ENCODE measurements at regions not wholly inside any gene's neighbourhood (a gene's known extent, or its start where the extent isn't known, plus 50 kb on each side); places are given as distances from the start of the nearest gene placed in this dataset.

DNA sequence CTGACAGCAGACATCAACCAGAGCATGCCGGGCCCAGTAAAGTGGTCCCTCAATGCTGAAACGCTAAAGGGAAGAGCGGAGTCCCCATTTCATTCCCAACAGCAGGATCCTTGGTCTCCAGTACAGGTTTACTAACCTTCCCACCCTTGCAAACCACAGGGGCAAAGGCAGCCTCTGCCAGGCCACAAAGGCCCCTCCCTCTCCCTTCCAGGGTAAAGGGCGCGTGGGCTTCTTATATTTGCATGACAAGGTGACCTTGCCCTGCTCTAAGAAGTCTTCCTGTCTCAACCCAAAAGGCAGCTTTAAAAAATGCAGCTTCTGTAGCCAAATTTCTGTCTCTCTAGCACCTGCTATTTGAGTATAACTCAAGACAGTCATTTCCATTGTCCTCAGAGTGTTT lies 131.5 kb upstream of the PTCH1 start:
- TF ChIP-seq, protein P1, sequence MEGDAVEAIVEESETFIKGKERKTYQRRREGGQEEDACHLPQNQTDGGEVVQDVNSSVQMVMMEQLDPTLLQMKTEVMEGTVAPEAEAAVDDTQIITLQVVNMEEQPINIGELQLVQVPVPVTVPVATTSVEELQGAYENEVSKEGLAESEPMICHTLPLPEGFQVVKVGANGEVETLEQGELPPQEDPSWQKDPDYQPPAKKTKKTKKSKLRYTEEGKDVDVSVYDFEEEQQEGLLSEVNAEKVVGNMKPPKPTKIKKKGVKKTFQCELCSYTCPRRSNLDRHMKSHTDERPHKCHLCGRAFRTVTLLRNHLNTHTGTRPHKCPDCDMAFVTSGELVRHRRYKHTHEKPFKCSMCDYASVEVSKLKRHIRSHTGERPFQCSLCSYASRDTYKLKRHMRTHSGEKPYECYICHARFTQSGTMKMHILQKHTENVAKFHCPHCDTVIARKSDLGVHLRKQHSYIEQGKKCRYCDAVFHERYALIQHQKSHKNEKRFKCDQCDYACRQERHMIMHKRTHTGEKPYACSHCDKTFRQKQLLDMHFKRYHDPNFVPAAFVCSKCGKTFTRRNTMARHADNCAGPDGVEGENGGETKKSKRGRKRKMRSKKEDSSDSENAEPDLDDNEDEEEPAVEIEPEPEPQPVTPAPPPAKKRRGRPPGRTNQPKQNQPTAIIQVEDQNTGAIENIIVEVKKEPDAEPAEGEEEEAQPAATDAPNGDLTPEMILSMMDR (conservative IDR thresholded peaks at IDR 0.05; ENCODE audit: low read depth, low read length) = no peak

DNA sequence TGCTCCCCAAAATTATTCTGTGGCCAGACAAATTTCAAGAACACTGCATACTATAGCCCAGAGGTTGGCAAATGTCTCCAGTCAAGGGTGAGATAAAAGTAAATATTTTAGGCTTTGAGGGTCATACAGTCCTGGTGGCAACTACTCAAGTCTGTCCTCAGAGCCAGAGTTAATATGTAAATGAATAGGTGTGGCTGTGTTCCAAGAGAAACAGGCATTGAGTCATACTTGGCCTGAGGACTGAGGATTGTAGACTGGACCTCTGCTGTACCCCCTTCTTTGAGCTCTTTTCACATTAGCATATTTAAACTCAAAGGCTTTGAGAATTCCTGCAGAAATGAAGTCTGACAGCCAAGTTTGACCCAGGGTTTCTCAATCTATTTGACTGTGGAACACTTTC lies 129.2 kb upstream of the PTCH1 start:
- no peak overlapping the region for H3K4me3 ChIP-seq (ENCODE audit: low read depth, low read length)
- TF ChIP-seq, protein P1 (conservative IDR thresholded peaks at IDR 0.05; ENCODE audit: low read depth, low read length) = no peak
- DNase-seq (ENCODE audit: low read depth) = peak; percentile 52

More for the DNA sequence above, 131.5 kb upstream of the PTCH1 start:
- no peak for DNase-seq (ENCODE audit: low read depth)
- no peak overlapping the region for H3K4me3 ChIP-seq (ENCODE audit: low read depth, low read length)

DNA sequence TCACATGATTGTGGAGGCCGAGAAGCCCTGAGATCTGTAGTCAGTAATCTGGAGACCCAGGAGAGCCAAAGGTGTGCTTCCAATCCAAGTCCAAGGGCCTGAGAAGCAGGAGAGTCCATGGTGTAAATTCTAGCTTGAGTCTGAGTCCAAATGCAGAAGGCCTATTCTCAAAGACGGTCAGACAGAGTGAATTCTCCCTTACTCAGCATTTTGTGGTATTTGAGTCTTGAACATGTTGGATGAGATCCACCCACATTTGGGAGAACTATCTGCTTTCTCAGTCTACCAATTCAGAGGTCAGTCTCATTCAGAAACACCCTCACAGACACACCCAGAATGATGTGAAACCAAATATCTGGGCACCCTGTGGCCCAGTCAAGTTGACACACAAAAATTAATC lies 128.8 kb upstream of the PTCH1 start:
- no peak overlapping the region for H3K4me3 ChIP-seq (ENCODE audit: low read depth, low read length)
- TF ChIP-seq, protein P1 (conservative IDR thresholded peaks at IDR 0.05; ENCODE audit: low read depth, low read length) = no peak
- no peak for DNase-seq (ENCODE audit: low read depth)

DNA sequence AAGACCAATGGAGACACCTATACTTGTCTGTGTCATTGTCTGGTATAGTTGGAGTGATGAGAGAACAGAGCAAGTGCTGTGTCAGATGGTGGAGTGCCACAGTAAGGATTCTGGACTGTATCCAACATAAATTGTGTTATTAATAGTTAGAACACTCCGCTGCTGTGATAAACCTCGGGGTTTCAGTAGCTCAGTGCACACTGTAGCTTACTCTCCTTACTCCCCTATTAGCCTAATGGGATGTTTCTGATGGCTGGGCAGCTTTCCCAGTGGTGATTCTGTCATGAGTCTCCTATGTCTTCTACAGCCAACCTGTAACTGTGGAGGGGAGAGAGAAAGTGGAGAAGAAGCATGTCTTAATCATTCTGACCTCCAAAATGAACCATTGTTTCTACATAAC lies 127.6 kb upstream of the PTCH1 start:
- no peak overlapping the region for H3K4me3 ChIP-seq (ENCODE audit: low read depth, low read length)
- TF ChIP-seq, protein P1 (conservative IDR thresholded peaks at IDR 0.05; ENCODE audit: low read depth, low read length) = no peak
- DNase-seq (ENCODE audit: low read depth) = no peak

DNA sequence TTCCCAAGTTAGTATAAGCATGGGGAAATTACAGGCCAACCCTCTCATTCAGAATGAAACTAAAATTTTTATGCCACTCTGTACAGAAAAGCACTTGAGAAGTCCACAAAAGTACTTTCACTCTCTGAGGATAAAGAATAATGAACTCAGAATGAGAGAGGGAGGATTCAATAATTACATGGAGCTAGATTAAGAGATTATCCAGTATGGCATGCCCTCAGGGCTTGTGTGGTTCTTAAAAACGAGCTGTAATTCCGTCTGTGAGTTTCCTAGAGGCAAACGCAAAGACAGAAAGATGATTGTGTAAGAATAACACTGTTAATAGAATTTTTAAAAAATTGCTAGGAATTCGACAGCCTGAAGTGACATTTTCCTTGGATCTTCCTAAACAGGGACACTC lies 126.8 kb upstream of the PTCH1 start:
- no peak overlapping the region for H3K4me3 ChIP-seq (ENCODE audit: low read depth, low read length)
- TF ChIP-seq, protein P1 (conservative IDR thresholded peaks at IDR 0.05; ENCODE audit: low read depth, low read length) = no peak
- no peak for DNase-seq (ENCODE audit: low read depth)

DNA sequence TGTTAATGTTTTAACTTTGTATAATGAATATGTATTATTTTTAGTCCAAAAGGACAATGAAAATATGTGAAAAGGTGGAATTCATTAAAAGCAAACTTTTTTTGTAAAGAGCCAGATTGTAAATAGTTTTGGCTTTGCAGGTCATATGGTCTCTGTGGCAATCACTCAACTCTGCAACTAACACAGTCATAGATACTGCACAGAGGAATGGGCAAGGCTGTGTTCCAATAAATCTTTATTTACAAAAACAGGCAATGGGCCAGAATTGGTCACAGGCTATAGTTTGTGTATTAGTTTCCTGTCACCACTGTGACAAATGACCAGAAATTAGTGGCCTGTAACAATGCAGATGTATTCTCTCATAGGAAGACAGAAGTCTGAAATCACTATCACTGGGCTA lies 125.4 kb upstream of the PTCH1 start:
- H3K4me3 ChIP-seq (ENCODE audit: low read depth, low read length) = no peak overlapping the region
- no peak for DNase-seq (ENCODE audit: low read depth)
- TF ChIP-seq, protein P1 (conservative IDR thresholded peaks at IDR 0.05; ENCODE audit: low read depth, low read length) = no peak

DNA sequence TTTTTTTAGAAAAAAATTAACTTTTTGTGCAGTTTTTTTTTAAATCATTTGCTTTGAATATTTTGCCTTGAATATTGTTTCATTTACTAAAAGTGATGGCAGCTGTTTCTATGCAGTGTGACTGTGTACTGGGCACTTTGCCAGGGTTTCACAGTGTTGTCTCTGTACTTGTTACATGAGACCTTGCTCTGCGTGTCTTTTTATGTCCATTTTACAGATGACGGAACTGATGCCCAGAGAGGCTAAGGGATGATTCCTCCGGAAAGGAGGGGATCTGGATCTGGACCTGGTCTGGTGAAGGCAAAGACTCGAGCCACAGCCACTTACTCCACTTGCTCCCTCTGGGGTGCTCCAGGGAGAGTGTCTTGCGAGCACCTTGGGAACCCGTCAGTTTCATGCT lies 124.8 kb upstream of the PTCH1 start:
- no peak overlapping the region for H3K4me3 ChIP-seq (ENCODE audit: low read depth, low read length)
- no peak for DNase-seq (ENCODE audit: low read depth)
- TF ChIP-seq, protein P1 (conservative IDR thresholded peaks at IDR 0.05; ENCODE audit: low read depth, low read length) = no peak
